ACC112 (cell line): ENCODE measurements at regions not wholly inside any gene's neighbourhood (a gene's known extent, or its start where the extent isn't known, plus 50 kb on each side); places are given as distances from the start of the nearest gene placed in this dataset.

Experiments
- H2AFZ ChIP-seq: fragments of 200-600 bp; sonication (generic); one replicate; pipeline ENCODE4 v1.6.0; 2017; ENCODE audit warnings: antibody characterized with exemption, low read length; ENCODE audit not compliant: unreplicated experiment
- H3K27ac ChIP-seq: fragments of 200-600 bp; sonication (generic); 2 replicates; pipeline ENCODE4 v1.5.1; 2014; ENCODE audit warnings: low read depth, mild to moderate bottlenecking, antibody characterized with exemption, low read length, moderate library complexity
- H3K27me3 ChIP-seq: fragments of 200-600 bp; sonication (generic); 2 replicates; pipeline ENCODE4 v1.6.1; 2014; ENCODE audit warnings: mild to moderate bottlenecking, antibody characterized with exemption, low read length, moderate library complexity, mixed read lengths; ENCODE audit not compliant: insufficient read depth
- H3K36me3 ChIP-seq: fragments of 200-600 bp; sonication (generic); 2 replicates; pipeline ENCODE4 v1.6.1; 2016; ENCODE audit warnings: mild to moderate bottlenecking, antibody characterized with exemption, low read length, moderate library complexity, mixed read lengths; ENCODE audit not compliant: insufficient read depth
- H3K4me1 ChIP-seq: fragments of 200-600 bp; sonication (generic); one replicate; pipeline ENCODE4 v1.6.1; 2016; ENCODE audit warnings: low read length, mixed read lengths; ENCODE audit not compliant: insufficient read depth, unreplicated experiment, control insufficient read depth
- H3K4me3 ChIP-seq: fragments of 200-600 bp; sonication (generic); 2 replicates; pipeline ENCODE4 v1.5.1; 2014; ENCODE audit warnings: mild to moderate bottlenecking, low read depth, low read length
- H3K79me2 ChIP-seq: fragments of 200-600 bp; sonication (generic); one replicate; pipeline ENCODE4 v1.6.0; 2016; ENCODE audit warnings: low read length; ENCODE audit not compliant: control insufficient read depth, unreplicated experiment, insufficient read depth

GRCh38 chr13:31853643-31854326 is 114.5 kb downstream of the RXFP2 start:
- no peaks in the 10 kb centered on the region for H3K36me3 ChIP-seq
- H3K4me3 ChIP-seq, result no peak overlapping the region
- no peak overlapping the region for H3K27ac ChIP-seq

GRCh38 chr13:31859571-31859970 is 120.2 kb downstream of the RXFP2 start:
- H2AFZ ChIP-seq, result peak overlapping the region; percentile 73
- H3K79me2 ChIP-seq, result no peaks in the 10 kb centered on the region
- H3K4me3 ChIP-seq, result no peak overlapping the region
- no peaks in the 10 kb centered on the region for H3K36me3 ChIP-seq
- no peak overlapping the region for H3K27ac ChIP-seq
- no peaks in the 10 kb centered on the region for H3K4me1 ChIP-seq
- H3K27me3 ChIP-seq, result no peaks in the 10 kb centered on the region

More at GRCh38 chr13:31853643-31854326, 114.5 kb downstream of the RXFP2 start:
- H3K27me3 ChIP-seq, result no peaks in the 10 kb centered on the region
- H2AFZ ChIP-seq, result no peak overlapping the region
- H3K4me1 ChIP-seq, result no peaks in the 10 kb centered on the region
- no peaks in the 10 kb centered on the region for H3K79me2 ChIP-seq

- no peaks in the 10 kb centered on the region for H3K79me2 ChIP-seq
- no peak overlapping the region for H2AFZ ChIP-seq
- H3K36me3 ChIP-seq, result no peaks in the 10 kb centered on the region
- no peak overlapping the region for H3K27ac ChIP-seq
- H3K27me3 ChIP-seq, result no peaks in the 10 kb centered on the region
- H3K4me3 ChIP-seq, result no peak overlapping the region
- H3K4me1 ChIP-seq, result no peaks in the 10 kb centered on the region
Measured at GRCh38 chr13:31860002-31860401, 120.7 kb downstream of the RXFP2 start.

GRCh38 chr13:31862828-31863227 is 123.5 kb downstream of the RXFP2 start:
- Histone ChIP-seq H3K36me3 (no peaks in the 10 kb centered on the region), H2AFZ (no peak overlapping the region), H3K4me1 (no peaks in the 10 kb centered on the region), H3K79me2 (no peaks in the 10 kb centered on the region), H3K4me3 (no peak overlapping the region), H3K27me3 (no peaks in the 10 kb centered on the region), H3K27ac (no peak overlapping the region)

- no peaks in the 10 kb centered on the region for H3K4me1 ChIP-seq
- no peak overlapping the region for H3K27ac ChIP-seq
- H3K79me2 ChIP-seq, result no peaks in the 10 kb centered on the region
- H3K27me3 ChIP-seq, result no peaks in the 10 kb centered on the region
- H3K36me3 ChIP-seq, result no peaks in the 10 kb centered on the region
- no peak overlapping the region for H3K4me3 ChIP-seq
- H2AFZ ChIP-seq, result no peak overlapping the region
Measured at GRCh38 chr13:31864307-31864706, 125.0 kb downstream of the RXFP2 start.

- Histone ChIP-seq H3K27ac (no peak overlapping the region), H3K4me3 (no peak overlapping the region)
Measured at GRCh38 chr13:31866099-31866498, 126.8 kb downstream of the RXFP2 start.

GRCh38 chr13:31867709-31868108 is 128.4 kb downstream of the RXFP2 start:
- Histone ChIP-seq H2AFZ (no peak overlapping the region), H3K4me3 (no peak overlapping the region), H3K4me1 (no peaks in the 10 kb centered on the region), H3K79me2 (no peaks in the 10 kb centered on the region), H3K27ac (no peak overlapping the region), H3K36me3 (no peaks in the 10 kb centered on the region), H3K27me3 (no peaks in the 10 kb centered on the region)

More at GRCh38 chr13:31866099-31866498, 126.8 kb downstream of the RXFP2 start:
- Histone ChIP-seq H2AFZ (no peak overlapping the region), H3K79me2 (no peaks in the 10 kb centered on the region), H3K36me3 (no peaks in the 10 kb centered on the region), H3K27me3 (no peaks in the 10 kb centered on the region), H3K4me1 (no peaks in the 10 kb centered on the region)

GRCh38 chr13:31869582-31869981 is 130.3 kb downstream of the RXFP2 start:
- H3K27me3 ChIP-seq, result no peaks in the 10 kb centered on the region
- no peaks in the 10 kb centered on the region for H3K4me1 ChIP-seq
- no peak overlapping the region for H3K27ac ChIP-seq
- no peaks in the 10 kb centered on the region for H3K36me3 ChIP-seq
- no peak overlapping the region for H2AFZ ChIP-seq
- H3K79me2 ChIP-seq, result no peaks in the 10 kb centered on the region
- no peak overlapping the region for H3K4me3 ChIP-seq

- no peaks in the 10 kb centered on the region for H3K4me1 ChIP-seq
- H2AFZ ChIP-seq, result no peak overlapping the region
- no peaks in the 10 kb centered on the region for H3K36me3 ChIP-seq
- H3K27me3 ChIP-seq, result no peaks in the 10 kb centered on the region
- H3K27ac ChIP-seq, result no peak overlapping the region
- no peaks in the 10 kb centered on the region for H3K79me2 ChIP-seq
- no peak overlapping the region for H3K4me3 ChIP-seq
Measured at GRCh38 chr13:31870511-31870910, 131.2 kb downstream of the RXFP2 start.

- H3K79me2 ChIP-seq, result no peaks in the 10 kb centered on the region
- H2AFZ ChIP-seq, result no peak overlapping the region
- H3K4me1 ChIP-seq, result no peaks in the 10 kb centered on the region
- H3K36me3 ChIP-seq, result no peaks in the 10 kb centered on the region
- H3K4me3 ChIP-seq, result no peak overlapping the region
- no peak overlapping the region for H3K27ac ChIP-seq
- H3K27me3 ChIP-seq, result no peaks in the 10 kb centered on the region
Measured at GRCh38 chr13:31873145-31873544, 133.8 kb downstream of the RXFP2 start.

- Histone ChIP-seq H3K79me2 (no peaks in the 10 kb centered on the region), H3K4me1 (no peaks in the 10 kb centered on the region), H3K27ac (no peak overlapping the region), H2AFZ (no peak overlapping the region), H3K27me3 (no peaks in the 10 kb centered on the region), H3K36me3 (no peaks in the 10 kb centered on the region), H3K4me3 (no peak overlapping the region)
Measured at GRCh38 chr13:31875134-31875533, 135.8 kb downstream of the RXFP2 start.
